ENCODE measurements at regions not wholly inside any gene's neighbourhood (a gene's known extent, or its start where the extent isn't known, plus 50 kb on each side); places are given as distances from the start of the nearest gene placed in this dataset.

GRCh38 chr4:123581802-123582201 lies 185.2 kb downstream of the SPRY1 start:
- no peak for TF ChIP-seq CTCF (IDR thresholded peaks at IDR 0.05)
- no peak for TF ChIP-seq POLR2A (IDR thresholded peaks at IDR 0.05)
